ENCODE measurements at regions not wholly inside any gene's neighbourhood (a gene's known extent, or its start where the extent isn't known, plus 50 kb on each side); places are given as distances from the start of the nearest gene placed in this dataset.

GRCh38 chr4:103370336-103370735, 172.2 kb upstream of the CENPE start:
- TF ChIP-seq, protein P1, sequence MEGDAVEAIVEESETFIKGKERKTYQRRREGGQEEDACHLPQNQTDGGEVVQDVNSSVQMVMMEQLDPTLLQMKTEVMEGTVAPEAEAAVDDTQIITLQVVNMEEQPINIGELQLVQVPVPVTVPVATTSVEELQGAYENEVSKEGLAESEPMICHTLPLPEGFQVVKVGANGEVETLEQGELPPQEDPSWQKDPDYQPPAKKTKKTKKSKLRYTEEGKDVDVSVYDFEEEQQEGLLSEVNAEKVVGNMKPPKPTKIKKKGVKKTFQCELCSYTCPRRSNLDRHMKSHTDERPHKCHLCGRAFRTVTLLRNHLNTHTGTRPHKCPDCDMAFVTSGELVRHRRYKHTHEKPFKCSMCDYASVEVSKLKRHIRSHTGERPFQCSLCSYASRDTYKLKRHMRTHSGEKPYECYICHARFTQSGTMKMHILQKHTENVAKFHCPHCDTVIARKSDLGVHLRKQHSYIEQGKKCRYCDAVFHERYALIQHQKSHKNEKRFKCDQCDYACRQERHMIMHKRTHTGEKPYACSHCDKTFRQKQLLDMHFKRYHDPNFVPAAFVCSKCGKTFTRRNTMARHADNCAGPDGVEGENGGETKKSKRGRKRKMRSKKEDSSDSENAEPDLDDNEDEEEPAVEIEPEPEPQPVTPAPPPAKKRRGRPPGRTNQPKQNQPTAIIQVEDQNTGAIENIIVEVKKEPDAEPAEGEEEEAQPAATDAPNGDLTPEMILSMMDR (IDR thresholded peaks at IDR 0.05; ENCODE audit: low read depth, low read length) = no peak
- no peak for TF ChIP-seq POLR2A (IDR thresholded peaks at IDR 0.05; ENCODE audit: extremely low read depth, insufficient read length)
- no peak for TF ChIP-seq MYC (IDR thresholded peaks at IDR 0.05; ENCODE audit: low read depth, low read length)

Measured in NB4 (cell line).